Mammary epithelial cell (primary cell): ENCODE measurements at regions not wholly inside any gene's neighbourhood (a gene's known extent, or its start where the extent isn't known, plus 50 kb on each side); places are given as distances from the start of the nearest gene placed in this dataset.

Source experiments
- EZH2 ChIP-seq: IDR thresholded peaks from 2 replicates; pipeline ENCODE4 v1.6.1; 2012; ENCODE audit warnings: low read length, inconsistent platforms, borderline replicate concordance
- TF ChIP-seq, protein P1 (sequence below), 2 donors: IDR thresholded peaks in 1 of 2; conservative IDR thresholded peaks in 1 of 2; 2 replicates each; pipeline ENCODE4 v1.5.1; 2011 to 2012; ENCODE audit warnings: inconsistent platforms in 2 of 2, low read length in 2 of 2, mild to moderate bottlenecking in 2 of 2, control low read depth in 1 of 2, low read depth in 1 of 2; ENCODE audit not compliant: insufficient read depth in 1 of 2; ENCODE audit errors: extremely low read depth in 1 of 2

DNA sequence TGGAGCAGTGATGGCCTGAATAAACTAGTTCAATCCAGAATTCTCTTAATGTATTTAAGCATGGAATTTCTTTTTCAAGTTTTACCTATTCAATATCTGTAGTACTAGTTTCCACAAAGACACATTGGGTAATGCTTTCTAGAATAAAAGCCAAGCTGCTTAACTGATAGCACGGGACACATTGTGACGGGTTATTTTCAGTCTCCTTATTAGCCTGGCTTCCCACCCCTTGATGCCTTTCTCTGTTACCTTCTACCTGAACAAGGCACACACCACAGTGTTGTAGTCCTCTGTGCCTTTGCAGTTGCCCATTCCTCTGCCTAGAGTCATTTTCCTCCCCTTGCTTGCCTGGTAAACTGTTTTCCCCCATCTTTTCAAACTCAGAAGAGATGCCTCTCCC is 139.1 kb downstream of the HDGFL1 start:
- TF ChIP-seq, protein P1, sequence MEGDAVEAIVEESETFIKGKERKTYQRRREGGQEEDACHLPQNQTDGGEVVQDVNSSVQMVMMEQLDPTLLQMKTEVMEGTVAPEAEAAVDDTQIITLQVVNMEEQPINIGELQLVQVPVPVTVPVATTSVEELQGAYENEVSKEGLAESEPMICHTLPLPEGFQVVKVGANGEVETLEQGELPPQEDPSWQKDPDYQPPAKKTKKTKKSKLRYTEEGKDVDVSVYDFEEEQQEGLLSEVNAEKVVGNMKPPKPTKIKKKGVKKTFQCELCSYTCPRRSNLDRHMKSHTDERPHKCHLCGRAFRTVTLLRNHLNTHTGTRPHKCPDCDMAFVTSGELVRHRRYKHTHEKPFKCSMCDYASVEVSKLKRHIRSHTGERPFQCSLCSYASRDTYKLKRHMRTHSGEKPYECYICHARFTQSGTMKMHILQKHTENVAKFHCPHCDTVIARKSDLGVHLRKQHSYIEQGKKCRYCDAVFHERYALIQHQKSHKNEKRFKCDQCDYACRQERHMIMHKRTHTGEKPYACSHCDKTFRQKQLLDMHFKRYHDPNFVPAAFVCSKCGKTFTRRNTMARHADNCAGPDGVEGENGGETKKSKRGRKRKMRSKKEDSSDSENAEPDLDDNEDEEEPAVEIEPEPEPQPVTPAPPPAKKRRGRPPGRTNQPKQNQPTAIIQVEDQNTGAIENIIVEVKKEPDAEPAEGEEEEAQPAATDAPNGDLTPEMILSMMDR (conservative IDR thresholded peaks at IDR 0.05 in 1 of 2, IDR thresholded peaks at IDR 0.05 in 1 of 2; ENCODE audit: extremely low read depth in 1 of 2, insufficient read depth in 1 of 2, low read depth in 1 of 2, low read length in 2 of 2), result no peak
- TF ChIP-seq EZH2, result no peak
